Heart left ventricle (tissue), 13 donors: ENCODE measurements at regions not wholly inside any gene's neighbourhood (a gene's known extent, or its start where the extent isn't known, plus 50 kb on each side); places are given as distances from the start of the nearest gene placed in this dataset.

Source experiments
- CTCF ChIP-seq, 12 donors: fragments of 200-600 bp; sonication (generic) in 4 of 12; IDR thresholded peaks; one replicate each; pipeline versions ENCODE4 v1.5.0 to v1.8.0; 2018 to 2022; ENCODE audit warnings: antibody characterized with exemption in 12 of 12, mild to moderate bottlenecking in 5 of 12
- POLR2A ChIP-seq, 2 donors: fragments of 450-650 bp; IDR thresholded peaks; one replicate each; pipeline ENCODE4 v1.6.1; 2017; ENCODE audit warnings: antibody characterized with exemption in 2 of 2, mild to moderate bottlenecking in 2 of 2, moderate library complexity in 2 of 2
- donor health status: ischemic (EF 13 %, LVEDD 7.1; RV severe dilation, severe dysfunction).
- donor health status: DM: no; HTN: yes; CAD: no.
- donor health status: DM: no; HTN: no; CAD: no.
- donor health status: ischemic (EF 25% LVEDD 6.9; RV normal size, moderate dysfunction).
- donor health status: ischemic (EF 25% LVEDD 5.7; RV mildly dilated, moderate dysfunction).
- donor health status: ischemic (EF 35%, LVEDD 5.7; RV mildly dilated, moderate dysfunction).
- donor health status: nonischemic (EF 11% LVEDD 7.7; RV severe dilation, severe dysfunction).
- donor health status: DM: yes; HTN: yes; CAD: no.
- donor health status: PGD.
- donor health status: ischemic (EF 29% LVEDD 5.4; RV normal size, mild dysfunction).
- donor health status: nonischemic (EF 23%, LVEDD 6.1; RV moderate dilation, normal function).

DNA sequence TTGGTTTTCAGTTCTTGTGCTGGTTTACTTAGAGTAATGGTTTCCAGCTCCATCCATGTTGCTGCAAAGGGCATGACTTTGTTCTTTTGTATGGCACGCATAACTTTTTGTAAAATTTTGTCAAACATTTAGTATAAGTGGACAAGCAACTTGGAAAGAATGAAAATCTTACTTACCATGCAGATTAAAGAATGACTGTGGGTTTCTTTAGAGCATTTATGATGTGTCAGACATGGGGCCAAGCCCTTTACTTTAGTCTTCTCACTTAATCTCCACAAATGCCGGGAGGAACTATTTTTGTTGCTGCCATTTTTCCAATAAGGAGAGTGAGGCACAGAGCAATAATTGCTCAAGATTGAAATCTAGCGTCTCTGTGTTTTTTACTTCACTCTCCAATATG lies 652.5 kb upstream of the TBX3 start:
- no peak for TF ChIP-seq CTCF (IDR thresholded peaks at IDR 0.05)
- TF ChIP-seq POLR2A (IDR thresholded peaks at IDR 0.05): no peak
